IPS-15b (cell line): ENCODE measurements at regions not wholly inside any gene's neighbourhood (a gene's known extent, or its start where the extent isn't known, plus 50 kb on each side); places are given as distances from the start of the nearest gene placed in this dataset.

Experiments
- H3K27me3 ChIP-seq: one replicate; pipeline ENCODE4 v1.6.1; 2013; ENCODE audit warnings: low read length; ENCODE audit not compliant: control insufficient read depth, insufficient read depth
- H3K36me3 ChIP-seq: one replicate; pipeline ENCODE4 v1.6.1; 2013; ENCODE audit warnings: low read length; ENCODE audit not compliant: control insufficient read depth, insufficient read depth
- H3K4me1 ChIP-seq: one replicate; pipeline ENCODE4 v1.6.1; 2013; ENCODE audit warnings: mild to moderate bottlenecking, low read length; ENCODE audit not compliant: control insufficient read depth, insufficient read depth
- H3K4me3 ChIP-seq: one replicate; pipeline ENCODE4 v1.5.1; 2013; ENCODE audit warnings: low read depth, low read length
- H3K9ac ChIP-seq: one replicate; pipeline ENCODE4 v1.6.1; 2013; ENCODE audit warnings: low read depth, mild to moderate bottlenecking, low read length
- H3K9me3 ChIP-seq: one replicate; pipeline ENCODE4 v1.6.1; 2013; ENCODE audit warnings: mild to moderate bottlenecking, low read length; ENCODE audit not compliant: control insufficient read depth, insufficient read depth

DNA sequence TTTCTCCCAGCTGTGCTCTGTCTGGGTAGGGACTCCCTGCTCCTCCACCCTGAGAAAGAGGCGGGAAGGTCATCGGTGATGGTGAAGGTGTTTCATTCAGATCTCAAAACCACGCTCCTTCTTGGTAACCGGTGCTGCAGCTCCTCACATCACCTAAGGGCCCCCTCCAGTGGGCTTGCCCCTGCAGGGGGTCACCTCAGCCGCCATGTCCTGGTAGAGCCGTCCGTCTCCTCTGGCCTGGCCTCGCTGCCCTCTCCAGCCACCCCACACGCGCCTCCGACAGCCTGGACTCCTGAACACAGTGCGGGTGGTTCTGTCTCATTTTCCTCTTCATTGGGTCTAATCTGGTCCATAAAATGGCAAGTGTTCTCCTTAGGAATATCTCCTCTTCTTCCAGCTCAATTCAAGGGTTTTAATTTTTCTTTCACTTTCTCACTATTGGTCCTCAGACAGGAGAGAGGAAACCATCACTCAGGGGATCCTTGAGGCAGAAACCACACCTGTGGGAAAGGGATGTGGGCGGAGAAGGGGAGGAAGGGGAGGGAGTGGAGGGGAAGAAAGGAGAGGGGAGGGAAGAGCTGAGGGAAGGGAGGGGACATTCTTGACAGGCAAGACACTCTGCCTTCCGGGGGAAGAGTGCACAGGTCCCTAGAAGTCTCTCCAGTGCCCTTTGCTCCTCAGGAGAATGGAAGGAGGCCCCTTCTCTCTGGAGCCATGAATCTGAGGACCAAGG, 1338.4 kb downstream of the TBC1D22A start:
- H3K36me3 ChIP-seq, result no peaks in the 10 kb centered on the region
- H3K9ac ChIP-seq, result no peak overlapping the region
- H3K4me1 ChIP-seq, result no peaks in the 10 kb centered on the region
- H3K27me3 ChIP-seq, result no peaks in the 10 kb centered on the region
- H3K4me3 ChIP-seq, result no peak overlapping the region
- no peaks in the 10 kb centered on the region for H3K9me3 ChIP-seq

- no peaks in the 10 kb centered on the region for H3K9me3 ChIP-seq
- H3K9ac ChIP-seq, result no peak overlapping the region
- H3K27me3 ChIP-seq, result no peaks in the 10 kb centered on the region
- no peaks in the 10 kb centered on the region for H3K4me1 ChIP-seq
- no peaks in the 10 kb centered on the region for H3K36me3 ChIP-seq
- H3K4me3 ChIP-seq, result no peak overlapping the region
These were observed 1337.2 kb downstream of the TBC1D22A start for GRCh38 chr22:48099671-48100070.

- no peaks in the 10 kb centered on the region for H3K9me3 ChIP-seq
- no peaks in the 10 kb centered on the region for H3K36me3 ChIP-seq
- no peak overlapping the region for H3K4me3 ChIP-seq
- no peaks in the 10 kb centered on the region for H3K4me1 ChIP-seq
- H3K27me3 ChIP-seq, result no peaks in the 10 kb centered on the region
- H3K9ac ChIP-seq, result no peak overlapping the region
These were observed 1336.8 kb downstream of the TBC1D22A start for GRCh38 chr22:48099251-48099650.

- Histone ChIP-seq H3K9me3 (no peaks in the 10 kb centered on the region), H3K36me3 (no peaks in the 10 kb centered on the region), H3K4me1 (no peaks in the 10 kb centered on the region), H3K4me3 (no peak overlapping the region), H3K27me3 (no peaks in the 10 kb centered on the region), H3K9ac (no peak overlapping the region)
These were observed 1336.4 kb downstream of the TBC1D22A start for GRCh38 chr22:48098921-48099245.

DNA sequence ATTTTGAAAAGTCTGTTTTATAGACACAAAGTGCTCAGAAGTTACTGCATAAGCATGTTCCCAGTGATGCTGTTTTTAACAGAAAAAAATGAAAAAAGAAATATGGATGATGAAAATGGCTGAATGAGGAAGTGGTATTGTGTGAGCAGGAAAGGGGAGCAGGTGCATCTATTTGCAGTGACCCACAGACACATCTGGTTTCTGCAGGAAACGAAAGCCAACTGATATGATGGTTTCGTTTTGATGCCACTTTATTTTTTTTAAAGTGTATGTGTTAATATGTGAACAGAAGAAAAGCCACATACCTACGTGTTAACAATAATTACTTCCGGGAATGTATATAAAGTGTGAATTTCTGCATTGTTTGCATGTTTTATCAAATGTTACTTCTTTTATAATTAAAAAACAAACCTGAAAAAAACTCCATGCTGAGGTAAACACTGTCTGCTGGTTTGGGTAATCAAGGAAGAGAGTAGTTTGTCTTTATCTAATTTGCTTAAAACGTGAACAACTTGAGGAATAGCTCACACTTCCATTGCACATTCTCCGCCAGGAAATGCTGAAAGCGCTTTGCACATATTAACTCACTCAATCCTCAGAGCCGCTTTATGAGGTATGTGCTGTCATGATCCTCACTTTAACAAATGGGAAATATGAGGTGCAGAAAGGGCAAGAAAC, 1335.9 kb downstream of the TBC1D22A start:
- Histone ChIP-seq H3K36me3 (no peaks in the 10 kb centered on the region), H3K9me3 (no peaks in the 10 kb centered on the region), H3K4me1 (no peaks in the 10 kb centered on the region), H3K9ac (no peak overlapping the region), H3K27me3 (no peaks in the 10 kb centered on the region), H3K4me3 (no peak overlapping the region)

DNA sequence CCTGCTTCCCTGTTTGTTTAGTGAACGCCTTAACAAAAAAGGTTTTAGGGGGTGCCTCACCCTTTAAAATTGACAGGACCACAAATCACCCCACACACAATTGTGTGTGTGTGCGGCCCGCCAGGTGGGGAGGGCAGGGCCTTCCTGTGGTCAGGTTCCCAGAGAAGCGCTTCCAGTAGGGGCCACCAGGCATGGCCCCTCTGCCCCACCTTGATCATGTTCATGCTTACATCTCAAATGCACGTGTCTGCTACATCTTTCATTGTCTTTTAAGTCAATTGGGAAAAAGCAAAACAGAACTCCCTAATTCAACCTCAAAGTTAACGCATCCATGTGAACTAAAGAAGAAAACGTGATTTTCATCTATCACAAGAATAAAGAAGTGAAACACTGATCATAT, 1335.3 kb downstream of the TBC1D22A start:
- Histone ChIP-seq H3K4me1 (no peaks in the 10 kb centered on the region), H3K9ac (no peak overlapping the region), H3K9me3 (no peaks in the 10 kb centered on the region), H3K27me3 (no peaks in the 10 kb centered on the region), H3K36me3 (no peaks in the 10 kb centered on the region), H3K4me3 (no peak overlapping the region)

DNA sequence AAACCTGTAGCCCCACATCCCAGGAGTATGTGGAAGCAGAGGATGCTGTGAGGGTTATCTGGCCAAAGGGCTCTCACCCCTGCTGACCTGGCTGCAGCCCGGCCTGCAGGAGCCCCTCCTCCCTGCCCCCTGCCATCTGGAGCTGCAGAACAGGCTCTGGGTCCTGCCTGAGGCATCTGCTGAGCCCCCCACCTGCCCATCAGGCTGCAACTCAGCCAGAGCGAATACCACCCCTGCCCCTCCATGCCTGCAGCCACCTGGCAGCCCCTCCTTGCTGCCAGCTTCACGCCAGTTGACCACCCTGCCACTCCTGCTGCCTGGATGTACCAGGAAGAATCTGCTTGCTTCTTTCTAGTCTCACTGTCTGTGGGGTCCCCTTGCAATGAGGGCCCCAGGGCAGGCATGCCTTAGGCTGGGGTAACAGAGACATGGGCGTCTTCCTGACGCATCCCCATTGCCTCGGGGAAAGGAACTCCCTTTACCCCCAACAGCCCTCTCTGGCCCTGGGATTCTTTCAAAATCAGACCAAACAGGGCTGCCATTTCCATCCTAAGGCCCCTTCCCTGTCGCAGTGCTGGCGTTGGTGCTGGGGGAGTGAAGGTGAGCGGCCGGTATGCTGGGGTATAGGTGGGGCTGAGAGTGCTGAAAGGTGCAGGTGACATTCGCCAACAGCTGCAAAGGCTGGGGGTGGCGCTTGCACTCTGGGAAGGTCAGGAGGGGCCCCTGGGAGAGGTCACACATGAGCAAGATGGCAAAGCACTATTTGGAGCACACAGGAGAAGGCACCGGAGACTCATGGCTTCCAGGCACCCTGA, 1334.6 kb downstream of the TBC1D22A start:
- Histone ChIP-seq H3K4me3 (no peak overlapping the region), H3K4me1 (no peaks in the 10 kb centered on the region), H3K9me3 (no peaks in the 10 kb centered on the region), H3K9ac (no peak overlapping the region), H3K27me3 (no peaks in the 10 kb centered on the region), H3K36me3 (no peaks in the 10 kb centered on the region)

DNA sequence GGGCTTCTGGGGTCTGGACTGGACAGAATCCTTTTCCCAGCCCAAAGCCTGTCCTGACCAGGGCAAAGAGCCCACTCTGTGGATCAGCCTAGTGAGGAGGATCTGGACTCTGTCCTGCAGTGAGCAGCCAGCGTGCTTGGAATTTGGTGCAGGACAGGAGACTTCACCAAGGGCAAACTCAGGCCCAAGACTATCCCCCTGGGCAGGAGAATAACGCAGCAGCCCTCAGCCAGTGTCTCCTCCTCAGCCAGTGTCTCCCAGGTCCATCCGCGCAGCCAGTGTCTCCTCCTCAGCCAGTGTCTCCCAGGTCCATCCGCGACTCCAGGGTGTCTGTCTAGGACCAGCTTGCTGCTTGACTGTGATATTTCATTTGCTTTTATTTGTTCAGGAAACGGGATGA, 1334.0 kb downstream of the TBC1D22A start:
- Histone ChIP-seq H3K27me3 (no peaks in the 10 kb centered on the region), H3K9me3 (no peaks in the 10 kb centered on the region), H3K9ac (no peak overlapping the region), H3K4me1 (no peaks in the 10 kb centered on the region), H3K36me3 (no peaks in the 10 kb centered on the region), H3K4me3 (no peak overlapping the region)

GRCh38 chr22:48093981-48094380, 1331.5 kb downstream of the TBC1D22A start:
- Histone ChIP-seq H3K36me3 (no peaks in the 10 kb centered on the region), H3K4me1 (no peaks in the 10 kb centered on the region), H3K9me3 (no peaks in the 10 kb centered on the region), H3K9ac (no peak overlapping the region), H3K27me3 (no peaks in the 10 kb centered on the region), H3K4me3 (no peak overlapping the region)

GRCh38 chr22:48092866-48093265, 1330.4 kb downstream of the TBC1D22A start:
- H3K9ac ChIP-seq, result no peak overlapping the region
- no peaks in the 10 kb centered on the region for H3K9me3 ChIP-seq
- H3K4me1 ChIP-seq, result no peaks in the 10 kb centered on the region

GRCh38 chr22:48091656-48092223, 1329.3 kb downstream of the TBC1D22A start:
- no peaks in the 10 kb centered on the region for H3K36me3 ChIP-seq
- H3K9me3 ChIP-seq, result no peaks in the 10 kb centered on the region
- H3K4me3 ChIP-seq, result no peak overlapping the region
- H3K9ac ChIP-seq, result no peak overlapping the region
- no peaks in the 10 kb centered on the region for H3K4me1 ChIP-seq
- H3K27me3 ChIP-seq, result no peaks in the 10 kb centered on the region

More at GRCh38 chr22:48092866-48093265, 1330.4 kb downstream of the TBC1D22A start:
- Histone ChIP-seq H3K4me3 (no peak overlapping the region), H3K36me3 (no peaks in the 10 kb centered on the region), H3K27me3 (no peaks in the 10 kb centered on the region)
